ENCODE measurements at regions not wholly inside any gene's neighbourhood (a gene's known extent, or its start where the extent isn't known, plus 50 kb on each side); places are given as distances from the start of the nearest gene placed in this dataset.

DNA sequence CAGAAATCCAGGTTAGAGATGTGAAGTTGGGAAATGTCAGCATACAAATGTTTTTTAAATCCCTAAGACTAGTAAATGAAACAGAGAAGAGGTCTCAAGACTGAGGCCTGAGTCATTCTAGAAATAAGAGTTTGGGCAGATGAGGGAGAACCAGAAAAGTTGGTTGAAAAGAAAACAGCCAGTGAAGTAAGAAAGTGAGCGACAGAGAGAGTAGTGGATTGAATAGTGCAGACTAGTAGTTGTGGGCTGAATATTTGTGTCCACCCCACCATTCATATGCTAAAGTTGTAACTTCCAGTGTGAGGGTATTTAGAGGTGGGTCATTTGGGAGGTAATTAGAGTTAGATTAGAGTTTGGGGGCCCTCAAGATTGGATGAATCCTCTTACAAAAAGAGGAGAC lies 889.2 kb downstream of the TTLL7 start:
- TF ChIP-seq SUZ12 (IDR thresholded peaks at IDR 0.05; ENCODE audit: unreplicated experiment) (no peak), POLR2A (IDR thresholded peaks at IDR 0.05; ENCODE audit: low read depth, low read length) (no peak), NFYA (IDR thresholded peaks at IDR 0.05; ENCODE audit: borderline replicate concordance, low read depth, low read length) (no peak)
- TF ChIP-seq, protein P1, sequence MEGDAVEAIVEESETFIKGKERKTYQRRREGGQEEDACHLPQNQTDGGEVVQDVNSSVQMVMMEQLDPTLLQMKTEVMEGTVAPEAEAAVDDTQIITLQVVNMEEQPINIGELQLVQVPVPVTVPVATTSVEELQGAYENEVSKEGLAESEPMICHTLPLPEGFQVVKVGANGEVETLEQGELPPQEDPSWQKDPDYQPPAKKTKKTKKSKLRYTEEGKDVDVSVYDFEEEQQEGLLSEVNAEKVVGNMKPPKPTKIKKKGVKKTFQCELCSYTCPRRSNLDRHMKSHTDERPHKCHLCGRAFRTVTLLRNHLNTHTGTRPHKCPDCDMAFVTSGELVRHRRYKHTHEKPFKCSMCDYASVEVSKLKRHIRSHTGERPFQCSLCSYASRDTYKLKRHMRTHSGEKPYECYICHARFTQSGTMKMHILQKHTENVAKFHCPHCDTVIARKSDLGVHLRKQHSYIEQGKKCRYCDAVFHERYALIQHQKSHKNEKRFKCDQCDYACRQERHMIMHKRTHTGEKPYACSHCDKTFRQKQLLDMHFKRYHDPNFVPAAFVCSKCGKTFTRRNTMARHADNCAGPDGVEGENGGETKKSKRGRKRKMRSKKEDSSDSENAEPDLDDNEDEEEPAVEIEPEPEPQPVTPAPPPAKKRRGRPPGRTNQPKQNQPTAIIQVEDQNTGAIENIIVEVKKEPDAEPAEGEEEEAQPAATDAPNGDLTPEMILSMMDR (IDR thresholded peaks at IDR 0.05 in 2 of 3, conservative IDR thresholded peaks at IDR 0.05 in 1 of 3; ENCODE audit: control insufficient read depth in 2 of 3, extremely low read depth in 1 of 3, insufficient read depth in 1 of 3, low read depth in 3 of 3, low read length in 3 of 3): no peak
